ENCODE measurements at regions not wholly inside any gene's neighbourhood (a gene's known extent, or its start where the extent isn't known, plus 50 kb on each side); places are given as distances from the start of the nearest gene placed in this dataset.

- no CpG with 5 or more reads among the region's 35 CpGs for WGBS (ENCODE audit: extremely low coverage, insufficient read length, low lambda C conversion rate)
- H4K20me1 ChIP-seq (ENCODE audit: control insufficient read depth, insufficient read depth, insufficient read length): no peaks in the 10 kb centered on the region
- no peak overlapping the region for H3K4ac ChIP-seq (ENCODE audit: low read depth, low read length)
- H3K4me1 ChIP-seq (ENCODE audit: insufficient read depth, low read length): no peaks in the 10 kb centered on the region
- no peak overlapping the region for H3K18ac ChIP-seq (ENCODE audit: insufficient read length, low read depth, low read length)
- H2AFZ ChIP-seq (ENCODE audit: low read length): no peak overlapping the region
- Mint-ChIP-seq H3K27ac (no peak overlapping the region), H3K36me3 (ENCODE audit: insufficient read depth in 1 of 3, low read depth in 3 of 3) (peaks cover 3 to 7% (median 3%) of the 10 kb centered on the region in 3 experiments; a peak in 5 of 7 replicates), H3K4me3 (no peak overlapping the region), H3K9me3 (peaks cover 87 to 91% of the 10 kb centered on the region in 2 experiments), H3K27me3 (ENCODE audit: low read depth) (peaks cover 3% of the 10 kb centered on the region), H3K4me1 (no peaks in the 10 kb centered on the region)
- H2AK5ac ChIP-seq (ENCODE audit: insufficient read length, low read length): no peak overlapping the region
- H3K9ac ChIP-seq (ENCODE audit: extremely low read depth, insufficient read length, low read length): no peak overlapping the region
- H2BK5ac ChIP-seq (ENCODE audit: insufficient read length, low read length): no peak overlapping the region
- no peak overlapping the region for H3K4me2 ChIP-seq (ENCODE audit: insufficient read depth, insufficient read length, low read length)
- H3K79me1 ChIP-seq (ENCODE audit: insufficient read depth, low read depth, low read length, poor library complexity, severe bottlenecking): no peaks in the 10 kb centered on the region
- H3K23me2 ChIP-seq (ENCODE audit: insufficient read length, low read depth, low read length, poor library complexity, severe bottlenecking): no peaks in the 10 kb centered on the region
- H3K27ac ChIP-seq (ENCODE audit: insufficient read length, low read depth, low read length): no peak overlapping the region
- no peak overlapping the region for H2BK12ac ChIP-seq (ENCODE audit: insufficient read length, low read depth, low read length)
- H3T11ph ChIP-seq (ENCODE audit: low read length): no peak overlapping the region
- H2BK120ac ChIP-seq (ENCODE audit: low read depth, low read length, poor library complexity, severe bottlenecking): no peak overlapping the region
- no peak overlapping the region for H4K5ac ChIP-seq (ENCODE audit: insufficient read length, low read depth, low read length)
- H3K27me3 ChIP-seq (ENCODE audit: insufficient read depth, low read length): no peaks in the 10 kb centered on the region
- no peak overlapping the region for H3K56ac ChIP-seq (ENCODE audit: insufficient read length, low read depth, low read length)
- TF ChIP-seq CTCF (conservative IDR thresholded peaks at IDR 0.05): no peak
- H4K8ac ChIP-seq (replicated peaks; ENCODE audit: insufficient read length, low read depth, low read length): no peak overlapping the region
- no peak for DNase-seq
- no peak overlapping the region for H3K23ac ChIP-seq (ENCODE audit: insufficient read length, low read depth, low read length)
- no peak overlapping the region for H4K91ac ChIP-seq (ENCODE audit: insufficient read length, low read depth, low read length)
- no peak overlapping the region for H2BK20ac ChIP-seq (ENCODE audit: low read depth, low read length, poor library complexity, severe bottlenecking)
- no peak overlapping the region for H3K14ac ChIP-seq (ENCODE audit: insufficient read depth, low read length)
- H2BK15ac ChIP-seq (ENCODE audit: low read depth, low read length): no peak overlapping the region
- H3K9me3 ChIP-seq (ENCODE audit: control insufficient read depth, low read depth, low read length): peaks cover 69% of the 10 kb centered on the region
- no peaks in the 10 kb centered on the region for H3K79me2 ChIP-seq (ENCODE audit: insufficient read depth, low read length)
Observed at GRCh38 chr16:35208001-35208935, 1748.9 kb downstream of the TP53TG3F start.

Data from H9 (cell line).